ENCODE measurements at regions not wholly inside any gene's neighbourhood (a gene's known extent, or its start where the extent isn't known, plus 50 kb on each side); places are given as distances from the start of the nearest gene placed in this dataset.

DNA sequence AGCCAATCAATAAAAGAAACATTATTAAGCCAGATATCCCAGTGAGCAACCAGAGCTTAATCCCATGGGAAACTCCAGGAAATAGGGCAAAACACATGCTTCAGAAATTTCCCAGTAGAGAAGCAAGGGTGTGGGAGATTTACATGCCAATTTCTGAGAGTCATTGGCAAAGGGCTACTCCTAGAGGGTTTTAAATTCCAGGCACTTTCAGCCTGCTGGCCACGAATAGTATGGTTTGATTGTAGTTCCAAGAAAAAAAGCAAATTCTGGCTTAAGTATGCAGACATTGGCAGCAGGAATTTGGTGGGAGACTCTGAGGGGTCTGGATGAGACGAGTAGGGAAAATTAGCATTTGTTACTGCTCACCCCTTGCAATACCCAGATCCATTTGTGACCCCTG, 402.1 kb upstream of the SUCLG2 start:
- H3K9me3 ChIP-seq (ENCODE audit: low read depth), result no peaks in the 10 kb centered on the region
- H3K4me3 ChIP-seq, result no peak overlapping the region
- no peak overlapping the region for H3K27ac ChIP-seq
- H3K4me1 ChIP-seq (ENCODE audit: low read depth), result no peaks in the 10 kb centered on the region
- TF ChIP-seq, protein P1, sequence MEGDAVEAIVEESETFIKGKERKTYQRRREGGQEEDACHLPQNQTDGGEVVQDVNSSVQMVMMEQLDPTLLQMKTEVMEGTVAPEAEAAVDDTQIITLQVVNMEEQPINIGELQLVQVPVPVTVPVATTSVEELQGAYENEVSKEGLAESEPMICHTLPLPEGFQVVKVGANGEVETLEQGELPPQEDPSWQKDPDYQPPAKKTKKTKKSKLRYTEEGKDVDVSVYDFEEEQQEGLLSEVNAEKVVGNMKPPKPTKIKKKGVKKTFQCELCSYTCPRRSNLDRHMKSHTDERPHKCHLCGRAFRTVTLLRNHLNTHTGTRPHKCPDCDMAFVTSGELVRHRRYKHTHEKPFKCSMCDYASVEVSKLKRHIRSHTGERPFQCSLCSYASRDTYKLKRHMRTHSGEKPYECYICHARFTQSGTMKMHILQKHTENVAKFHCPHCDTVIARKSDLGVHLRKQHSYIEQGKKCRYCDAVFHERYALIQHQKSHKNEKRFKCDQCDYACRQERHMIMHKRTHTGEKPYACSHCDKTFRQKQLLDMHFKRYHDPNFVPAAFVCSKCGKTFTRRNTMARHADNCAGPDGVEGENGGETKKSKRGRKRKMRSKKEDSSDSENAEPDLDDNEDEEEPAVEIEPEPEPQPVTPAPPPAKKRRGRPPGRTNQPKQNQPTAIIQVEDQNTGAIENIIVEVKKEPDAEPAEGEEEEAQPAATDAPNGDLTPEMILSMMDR (IDR thresholded peaks at IDR 0.05; ENCODE audit: low read depth, low read length), result no peak
- no peaks in the 10 kb centered on the region for H3K36me3 ChIP-seq
- H3K27me3 ChIP-seq, result no peaks in the 10 kb centered on the region
- DNase-seq (ENCODE audit: low read depth in 1 of 2, low spot score in 1 of 2), result no peak

DNA sequence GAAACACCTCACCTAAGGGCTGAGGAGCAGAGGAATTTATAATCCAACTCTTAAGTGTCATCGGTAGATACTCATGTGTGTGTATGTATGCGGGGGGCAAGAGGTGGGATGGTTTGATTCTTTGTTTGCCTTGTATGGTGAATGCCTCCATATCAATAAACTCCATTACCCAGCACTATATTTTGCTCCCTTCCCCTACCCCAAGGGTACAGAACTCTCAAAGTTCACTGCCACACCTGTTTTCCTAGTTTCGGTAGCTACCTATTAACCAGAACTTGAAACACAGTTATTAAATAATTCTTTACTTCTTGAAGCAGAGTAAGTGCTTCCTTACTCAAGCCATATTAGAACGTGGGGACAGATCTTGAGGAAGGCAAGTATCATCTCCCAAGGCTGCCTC, 400.8 kb upstream of the SUCLG2 start:
- Histone ChIP-seq H3K36me3 (no peaks in the 10 kb centered on the region), H3K27me3 (no peaks in the 10 kb centered on the region), H3K27ac (no peak overlapping the region), H3K4me3 (no peak overlapping the region), H3K9me3 (ENCODE audit: low read depth) (no peaks in the 10 kb centered on the region), H3K4me1 (ENCODE audit: low read depth) (no peaks in the 10 kb centered on the region)
- TF ChIP-seq, protein P1 (IDR thresholded peaks at IDR 0.05; ENCODE audit: low read depth, low read length), result no peak
- no peak for DNase-seq (ENCODE audit: low read depth in 1 of 2, low spot score in 1 of 2)

DNA sequence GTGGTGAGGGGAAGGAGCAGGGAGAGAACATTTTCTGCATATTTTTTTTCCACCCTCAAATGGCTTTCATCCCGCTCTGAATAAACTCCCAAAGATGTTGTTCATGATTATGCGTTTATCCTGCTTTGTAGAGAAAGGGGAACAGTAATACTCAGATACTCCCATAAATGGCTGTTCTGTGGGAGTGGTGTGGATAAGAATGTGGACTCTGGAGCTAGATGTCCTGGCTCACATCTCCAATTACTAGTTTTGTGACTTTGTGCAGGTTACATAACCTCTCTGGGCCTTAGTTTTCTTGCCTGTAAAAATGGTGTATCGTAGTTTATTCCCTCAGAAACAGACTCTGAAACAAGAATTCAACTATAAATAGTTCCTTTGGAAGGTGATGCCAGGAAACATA, 395.4 kb upstream of the SUCLG2 start:
- H3K27ac ChIP-seq, result no peak overlapping the region
- H3K27me3 ChIP-seq, result no peaks in the 10 kb centered on the region
- H3K4me1 ChIP-seq (ENCODE audit: low read depth), result no peaks in the 10 kb centered on the region
- no peaks in the 10 kb centered on the region for H3K9me3 ChIP-seq (ENCODE audit: low read depth)
- H3K4me3 ChIP-seq, result no peak overlapping the region
- TF ChIP-seq, protein P1 (IDR thresholded peaks at IDR 0.05; ENCODE audit: low read depth, low read length), result no peak
- H3K36me3 ChIP-seq, result no peaks in the 10 kb centered on the region
- DNase-seq (ENCODE audit: low read depth in 1 of 2, low spot score in 1 of 2), result no peak

DNA sequence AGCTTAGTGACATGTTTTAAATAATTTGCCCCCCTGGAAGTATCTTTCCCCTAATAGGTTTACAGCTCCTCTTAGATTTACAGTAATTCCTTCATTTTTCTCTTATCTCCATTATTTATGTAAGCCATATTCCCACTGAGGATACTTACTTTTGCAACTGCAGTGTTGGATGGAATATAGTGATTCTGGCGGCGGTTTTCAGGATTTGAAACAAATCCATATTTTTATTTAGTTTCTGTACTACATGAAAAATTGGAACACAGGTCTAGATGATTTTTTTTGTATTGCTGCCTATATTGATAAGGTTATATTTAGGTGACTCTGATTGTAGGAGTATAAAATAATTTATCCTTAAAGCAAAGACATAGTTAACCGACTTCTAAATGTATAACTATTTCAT, 391.6 kb upstream of the SUCLG2 start:
- Histone ChIP-seq H3K36me3 (no peaks in the 10 kb centered on the region), H3K27ac (no peak overlapping the region), H3K27me3 (no peaks in the 10 kb centered on the region), H3K4me1 (ENCODE audit: low read depth) (no peaks in the 10 kb centered on the region), H3K9me3 (ENCODE audit: low read depth) (no peaks in the 10 kb centered on the region), H3K4me3 (no peak overlapping the region)
- no peak for DNase-seq (ENCODE audit: low read depth in 1 of 2, low spot score in 1 of 2)
- TF ChIP-seq, protein P1 (IDR thresholded peaks at IDR 0.05; ENCODE audit: low read depth, low read length), result no peak

DNA sequence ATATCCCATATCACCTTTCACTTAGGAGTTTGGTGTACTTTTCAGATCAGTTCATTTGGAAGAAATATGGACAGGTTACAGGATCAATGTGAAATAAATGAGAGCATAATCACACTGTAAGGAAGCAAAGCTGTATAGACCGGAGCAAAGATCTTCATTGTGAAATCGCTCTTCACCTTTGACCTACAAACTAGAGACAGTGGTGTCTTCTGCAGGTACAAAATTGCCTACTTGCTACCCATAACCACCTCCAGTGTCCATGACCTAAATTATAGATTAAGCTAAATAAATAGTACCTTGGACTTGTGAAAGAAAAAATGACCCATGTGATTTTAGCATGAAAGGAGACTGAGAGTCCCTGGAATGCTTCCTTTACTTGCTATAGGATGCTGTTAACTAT, 379.5 kb upstream of the SUCLG2 start:
- H3K36me3 ChIP-seq, result no peaks in the 10 kb centered on the region
- TF ChIP-seq, protein P1 (IDR thresholded peaks at IDR 0.05; ENCODE audit: low read depth, low read length), result no peak
- H3K27me3 ChIP-seq, result no peaks in the 10 kb centered on the region
- no peak for DNase-seq (ENCODE audit: low read depth in 1 of 2, low spot score in 1 of 2)
- no peak overlapping the region for H3K27ac ChIP-seq
- H3K9me3 ChIP-seq (ENCODE audit: low read depth), result no peaks in the 10 kb centered on the region
- no peaks in the 10 kb centered on the region for H3K4me1 ChIP-seq (ENCODE audit: low read depth)
- H3K4me3 ChIP-seq, result no peak overlapping the region

DNA sequence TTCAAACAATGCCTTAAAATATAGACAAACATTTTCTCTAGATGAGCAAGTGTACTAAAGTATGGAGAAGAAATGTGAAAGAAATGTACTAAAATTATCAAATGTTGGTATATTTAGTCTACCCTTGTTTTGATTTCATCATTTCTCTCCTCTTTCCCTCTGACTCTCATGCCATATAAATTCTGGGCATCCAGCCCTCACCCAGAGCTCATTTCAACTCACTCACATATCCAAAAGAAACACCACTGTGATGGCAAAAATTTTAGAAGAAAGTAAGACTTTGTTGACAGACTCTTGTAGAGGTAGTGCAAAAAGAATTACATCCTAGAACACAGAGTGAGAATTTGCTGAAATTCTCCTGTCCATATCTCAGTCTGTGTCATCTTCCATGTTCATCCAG, 377.8 kb upstream of the SUCLG2 start:
- Histone ChIP-seq H3K27ac (no peak overlapping the region), H3K36me3 (no peaks in the 10 kb centered on the region), H3K4me3 (no peak overlapping the region), H3K4me1 (ENCODE audit: low read depth) (no peaks in the 10 kb centered on the region), H3K27me3 (no peaks in the 10 kb centered on the region), H3K9me3 (ENCODE audit: low read depth) (no peaks in the 10 kb centered on the region)
- DNase-seq (ENCODE audit: low read depth in 1 of 2, low spot score in 1 of 2), result no peak
- TF ChIP-seq, protein P1 (IDR thresholded peaks at IDR 0.05; ENCODE audit: low read depth, low read length), result no peak
